ENCODE measurements at regions not wholly inside any gene's neighbourhood (a gene's known extent, or its start where the extent isn't known, plus 50 kb on each side); places are given as distances from the start of the nearest gene placed in this dataset.

DNA sequence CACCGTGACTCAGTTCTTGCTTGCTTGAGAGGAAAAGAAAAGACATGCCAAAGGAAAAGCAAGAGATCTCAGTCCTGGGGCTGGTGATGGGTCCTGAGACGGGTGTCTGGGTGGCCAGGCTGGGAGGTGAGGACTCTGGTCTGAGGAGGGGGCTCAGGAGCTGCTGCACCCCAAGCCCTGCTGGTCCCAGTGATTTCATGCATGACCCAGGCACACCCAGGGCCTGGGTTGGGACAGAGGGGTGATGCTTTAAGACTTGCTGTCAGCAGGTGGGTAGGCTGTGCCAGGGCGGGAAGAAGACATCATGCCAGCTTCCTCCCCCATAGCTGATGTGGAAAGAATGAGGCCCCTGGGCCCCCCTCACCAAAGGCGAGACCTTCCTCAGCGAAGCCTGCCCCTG lies 65.1 kb upstream of the PMEPA1 start:
- TF ChIP-seq CTCF (IDR thresholded peaks at IDR 0.05) (no peak), POLR2A (IDR thresholded peaks at IDR 0.05) (no peak)
- no peak for DNase-seq
- Histone ChIP-seq H3K9me3 (replicated peaks in 1 of 3) (no peaks in the 10 kb centered on the region), H3K4me3 (no peak overlapping the region), H3K36me3 (replicated peaks in 1 of 2) (no peaks in the 10 kb centered on the region), H3K4me1 (replicated peaks in 1 of 2) (no peaks in the 10 kb centered on the region), H3K27ac (no peak overlapping the region), H3K27me3 (no peaks in the 10 kb centered on the region)
- intact Hi-C loops (cut with DNase I) = no loop called here
- WGBS, 4 donors = 79 to 90% (median 86%) methylated on average over 4 to 5 of the region's 5 CpGs

- Histone ChIP-seq H3K4me1 (replicated peaks in 1 of 2) (no peaks in the 10 kb centered on the region), H3K27me3 (no peaks in the 10 kb centered on the region), H3K36me3 (replicated peaks in 1 of 2) (no peaks in the 10 kb centered on the region), H3K9me3 (replicated peaks in 1 of 3) (no peaks in the 10 kb centered on the region), H3K27ac (no peak overlapping the region), H3K4me3 (no peak overlapping the region)
- TF ChIP-seq CTCF (IDR thresholded peaks at IDR 0.05) (no peak), POLR2A (IDR thresholded peaks at IDR 0.05) (no peak)
- no peak for DNase-seq
- 84 to 90% (median 89%) methylated on average over 3 to 12 of the region's 12 CpGs for WGBS, 4 donors
- intact Hi-C loops (cut with DNase I) = no loop called here
Observed at GRCh38 chr20:57774111-57774880, 64.5 kb upstream of the PMEPA1 start.

DNA sequence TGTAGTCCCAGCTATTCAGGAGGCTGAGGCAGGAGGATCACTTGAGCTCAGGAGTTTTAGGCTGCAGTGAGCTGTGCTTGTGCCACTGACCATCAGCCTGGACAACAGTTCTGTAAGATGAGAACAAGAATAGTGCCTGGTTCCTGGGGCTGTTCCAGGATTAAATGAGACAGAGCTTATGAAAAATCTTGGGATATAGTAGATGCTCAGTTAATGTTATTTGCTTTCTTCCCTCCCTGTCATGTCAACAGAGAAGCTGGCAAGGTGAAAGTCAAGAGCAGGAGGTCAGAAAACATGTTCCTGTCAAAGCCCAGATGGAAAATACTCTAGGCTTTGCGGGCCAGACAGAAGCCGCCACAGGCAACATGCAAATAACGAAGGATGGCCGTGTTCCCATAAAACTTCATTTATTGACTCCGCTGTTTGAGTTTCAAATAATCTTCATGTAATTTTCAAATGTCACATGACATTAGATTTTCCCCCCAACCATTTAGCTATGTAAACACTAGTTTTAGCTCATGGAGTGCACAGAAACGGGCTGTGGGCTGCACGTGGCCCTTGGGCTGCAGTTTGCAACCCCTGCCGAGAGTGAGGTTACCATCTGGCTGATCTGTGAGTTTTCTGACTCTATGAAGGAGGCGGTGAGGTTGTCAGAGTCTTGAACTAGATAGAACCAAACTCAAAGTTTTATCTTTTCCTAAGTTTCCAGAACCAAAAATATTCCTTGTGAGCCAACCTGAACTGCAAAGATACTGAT lies 63.4 kb upstream of the PMEPA1 start:
- WGBS, 4 donors = 84 to 90% (median 87%) methylated on average over 9 of the region's 9 CpGs

More for the DNA sequence above, 63.4 kb upstream of the PMEPA1 start:
- H3K27me3 ChIP-seq = no peaks in the 10 kb centered on the region
- no peak overlapping the region for H3K4me3 ChIP-seq
- H3K9me3 ChIP-seq (replicated peaks in 1 of 3) = no peaks in the 10 kb centered on the region
- intact Hi-C loops (cut with DNase I) = no loop called here
- TF ChIP-seq POLR2A (IDR thresholded peaks at IDR 0.05) = no peak
- no peak for TF ChIP-seq CTCF (IDR thresholded peaks at IDR 0.05)
- H3K27ac ChIP-seq = no peak overlapping the region
- H3K4me1 ChIP-seq (replicated peaks in 1 of 2) = no peaks in the 10 kb centered on the region
- DNase-seq = no peak
- H3K36me3 ChIP-seq (replicated peaks in 1 of 2) = no peaks in the 10 kb centered on the region
